Esophagus squamous epithelium (tissue), 5 donors: ENCODE measurements at regions not wholly inside any gene's neighbourhood (a gene's known extent, or its start where the extent isn't known, plus 50 kb on each side); places are given as distances from the start of the nearest gene placed in this dataset.
"Not testable (repeated sequence)": the region's sequence is repeated elsewhere in the genome, so short reads cannot be mapped to it uniquely, and the experiment has no call there.

Source experiments
- DNase-seq: peaks from one replicate; lab custom pipeline; 2025; lab: John Stamatoyannopoulos, UW
- H3K27ac ChIP-seq, 4 donors: fragments of 200-600 bp; sonication (generic); one replicate each; pipeline ENCODE4 v1.5.1; 2016 to 2019; ENCODE audit warnings: mild to moderate bottlenecking in 1 of 4
- H3K27me3 ChIP-seq, 4 donors: fragments of 200-600 bp; sonication (generic); 1 replicate in 3 of 4; 2 replicates in 1 of 4; pipeline versions ENCODE4 v1.5.1 to v1.6.0; 2017 to 2021; ENCODE audit warnings: antibody characterized with exemption in 1 of 4
- H3K36me3 ChIP-seq, 3 donors: fragments of 200-600 bp; sonication (generic); one replicate each; pipeline ENCODE4 v1.5.1; 2016 to 2019
- H3K4me1 ChIP-seq, 3 donors: fragments of 200-600 bp; sonication (generic); one replicate each; pipeline ENCODE4 v1.5.1; 2017 to 2019
- H3K4me3 ChIP-seq, 4 donors: fragments of 200-600 bp; sonication (generic); 1 replicate in 3 of 4; 2 replicates in 1 of 4; pipeline ENCODE4 v1.5.1; 2016 to 2019; ENCODE audit warnings: mild to moderate bottlenecking in 2 of 4, moderate library complexity in 1 of 4
- H3K9me3 ChIP-seq, 3 donors: fragments of 200-600 bp; sonication (generic); one replicate each; pipeline ENCODE4 v1.5.1; 2016 to 2019
- CTCF ChIP-seq, 6 experiments: fragments of 450-650 bp in 4 of 6; fragments of 200-600 bp in 2 of 6; sonication (generic) in 2 of 6; IDR thresholded peaks; one replicate each; pipeline ENCODE4 v1.5.1; 2016 to 2019; ENCODE audit warnings: antibody characterized with exemption in 6 of 6, mild to moderate bottlenecking in 4 of 6, moderate library complexity in 4 of 6
- POLR2A ChIP-seq, 4 donors: fragments of 450-650 bp; IDR thresholded peaks; one replicate each; pipeline ENCODE4 v1.6.1; 2017; ENCODE audit warnings: antibody characterized with exemption in 4 of 4, mild to moderate bottlenecking in 4 of 4, moderate library complexity in 3 of 4
- WGBS, 2 donors: methylation state at CpG; one replicate each; pipeline ENCODE4 v1.1.5; 2018; 5-methylcytosine and 5-hydroxymethylcytosine counted together
- intact Hi-C: fragments of 100-400 bp; cut with DNase I; formaldehyde crosslinking; loops from one replicate; pipeline ENCODE4 v1.15.0; 2022
- donor health status: DM: yes; HTN: yes; CAD: no.

GRCh38 chr13:105672881-105673280 lies 862.6 kb downstream of the EFNB2 start:
- no peaks in the 10 kb centered on the region for H3K4me1 ChIP-seq
- H3K27me3 ChIP-seq: no peaks in the 10 kb centered on the region
- H3K27ac ChIP-seq: no peak overlapping the region
- TF ChIP-seq CTCF (IDR thresholded peaks at IDR 0.05) (no peak), POLR2A (IDR thresholded peaks at IDR 0.05) (no peak)
- DNase-seq: no peak
- H3K9me3 ChIP-seq: no peaks in the 10 kb centered on the region
- no peaks in the 10 kb centered on the region for H3K36me3 ChIP-seq
- 66 to 69% methylated on average over 4 of the region's 4 CpGs for WGBS, 2 donors
- intact Hi-C loops: no loop called here
- H3K4me3 ChIP-seq: no peak overlapping the region

GRCh38 chr13:105671131-105671530 lies 864.3 kb downstream of the EFNB2 start:
- DNase-seq, H3K27ac ChIP-seq, H3K9me3 ChIP-seq, H3K27me3 ChIP-seq, H3K36me3 ChIP-seq, H3K4me1 ChIP-seq, intact Hi-C loops, H3K4me3 ChIP-seq: not testable (repeated sequence)
- 88 to 91% methylated on average over 7 to 9 of the region's 9 CpGs for WGBS, 2 donors

GRCh38 chr13:105670179-105670990 lies 865.1 kb downstream of the EFNB2 start:
- no peaks in the 10 kb centered on the region for H3K9me3 ChIP-seq
- H3K4me1 ChIP-seq: no peaks in the 10 kb centered on the region
- H3K27me3 ChIP-seq: no peaks in the 10 kb centered on the region
- 77 to 85% methylated on average over 3 of the region's 3 CpGs for WGBS, 2 donors
- H3K4me3 ChIP-seq: no peak overlapping the region
- no peaks in the 10 kb centered on the region for H3K36me3 ChIP-seq
- no peak overlapping the region for H3K27ac ChIP-seq
- DNase-seq: no peak
- no peak for TF ChIP-seq POLR2A (IDR thresholded peaks at IDR 0.05)
- TF ChIP-seq CTCF (IDR thresholded peaks at IDR 0.05): no peak
- intact Hi-C loops: no loop called here

- Histone ChIP-seq H3K4me3 (no peak overlapping the region), H3K4me1 (peaks cover 0 to 5% (median 0%) of the 10 kb centered on the region in 3 donors), H3K9me3 (no peaks in the 10 kb centered on the region), H3K36me3 (no peaks in the 10 kb centered on the region), H3K27me3 (no peaks in the 10 kb centered on the region), H3K27ac (no peak overlapping the region)
- 43 to 47% methylated on average over 1 of the region's 1 CpG for WGBS, 2 donors
- no peak for DNase-seq
- TF ChIP-seq POLR2A (IDR thresholded peaks at IDR 0.05): no peak
- TF ChIP-seq CTCF (IDR thresholded peaks at IDR 0.05): no peak
- intact Hi-C loops: no loop called here
Measured at GRCh38 chr13:105665284-105665683, 870.2 kb downstream of the EFNB2 start.

- DNase-seq: no peak
- H3K27ac ChIP-seq: no peak overlapping the region
- no peaks in the 10 kb centered on the region for H3K9me3 ChIP-seq
- no peaks in the 10 kb centered on the region for H3K36me3 ChIP-seq
- no peak overlapping the region for H3K4me3 ChIP-seq
- H3K27me3 ChIP-seq: no peaks in the 10 kb centered on the region
- intact Hi-C loops: no loop called here
- 83 to 96% methylated on average over 5 of the region's 5 CpGs for WGBS, 2 donors
- TF ChIP-seq CTCF (IDR thresholded peaks at IDR 0.05) (no peak), POLR2A (IDR thresholded peaks at IDR 0.05) (no peak)
- peaks cover 0 to 5% (median 0%) of the 10 kb centered on the region in 3 donors for H3K4me1 ChIP-seq
Measured at GRCh38 chr13:105663182-105663581, 872.3 kb downstream of the EFNB2 start.
